Kidney (tissue), 13 donors: ENCODE measurements at regions not wholly inside any gene's neighbourhood (a gene's known extent, or its start where the extent isn't known, plus 50 kb on each side); places are given as distances from the start of the nearest gene placed in this dataset.

Experiments used
- DNase-seq, 5 donors: peaks; one replicate each; pipeline ENCODE4 v3.0.0-alpha.2; 2013 to 2020
- FAIRE-seq: peaks from 2 replicates; lab custom pipeline; 2012; peaks lifted over from hg19 to GRCh38; lab: Jason Lieb, UNC
- H3K27ac ChIP-seq, 2 donors: one replicate each; pipeline ENCODE4 v1.7.0; 2013; ENCODE audit warnings: low read depth in 2 of 2, low read length in 2 of 2, inconsistent platforms in 1 of 2
- H3K27me3 ChIP-seq: one replicate; pipeline ENCODE4 v1.7.1; 2013; ENCODE audit warnings: low read length, inconsistent platforms; ENCODE audit not compliant: control insufficient read depth, insufficient read depth
- H3K36me3 ChIP-seq, 3 donors: one replicate each; pipeline versions ENCODE4 v1.7.0 to v1.7.1; 2013; ENCODE audit warnings: low read length in 3 of 3, control low read depth in 1 of 3, inconsistent platforms in 1 of 3; ENCODE audit not compliant: insufficient read depth in 3 of 3, control insufficient read depth in 2 of 3
- H3K4me1 ChIP-seq, 3 donors: one replicate each; pipeline versions ENCODE4 v1.7.0 to v1.7.1; 2013; ENCODE audit warnings: low read length in 3 of 3, inconsistent platforms in 1 of 3, low read depth in 1 of 3; ENCODE audit not compliant: control insufficient read depth in 2 of 3, insufficient read depth in 2 of 3
- H3K4me3 ChIP-seq, 3 donors: one replicate each; pipeline versions ENCODE4 v1.7.0 to v1.8.1; 2013; ENCODE audit warnings: low read length in 3 of 3, control low read depth in 1 of 3, inconsistent platforms in 1 of 3
- H3K9ac ChIP-seq, 3 donors: one replicate each; pipeline versions ENCODE4 v1.7.0 to v1.7.1; 2013; ENCODE audit warnings: low read length in 3 of 3, control low read depth in 1 of 3, inconsistent platforms in 1 of 3
- H3K9me3 ChIP-seq, 3 donors: one replicate each; pipeline versions ENCODE4 v1.7.0 to v1.7.1; 2013; ENCODE audit warnings: low read length in 3 of 3, control low read depth in 1 of 3, inconsistent platforms in 1 of 3; ENCODE audit not compliant: control insufficient read depth in 2 of 3, insufficient read depth in 1 of 3
- CTCF ChIP-seq: IDR thresholded peaks from 3 replicates; pipeline ENCODE4 v1.5.1; 2012; ENCODE audit warnings: mild to moderate bottlenecking, moderate library complexity, borderline replicate concordance; ENCODE audit not compliant: insufficient read depth; ENCODE audit errors: extremely low read depth
- intact Hi-C: fragments of 100-400 bp; cut with DNase I; formaldehyde crosslinking; loops from one replicate; pipeline ENCODE4 v1.11.1; 2022
- donor health status: control.
- donor health status: control.
- donor health status: control.
- donor health status: control.
- donor health status: control.
- donor health status: DM: yes; HTN: yes; CAD: no.
- donor health status: Normal renal cell carcinoma (clear cell type).

- intact Hi-C loops, result no loop called here
- no peaks in the 10 kb centered on the region for H3K9me3 ChIP-seq
- H3K27me3 ChIP-seq, result no peaks in the 10 kb centered on the region
- no peak overlapping the region for H3K27ac ChIP-seq
- FAIRE-seq, result no peak
- no peak for TF ChIP-seq CTCF
- DNase-seq, result peak in 1 of 5 donors; percentile 10
- H3K36me3 ChIP-seq, result no peaks in the 10 kb centered on the region
- no peak overlapping the region for H3K4me3 ChIP-seq
- H3K9ac ChIP-seq, result no peak overlapping the region
- no peaks in the 10 kb centered on the region for H3K4me1 ChIP-seq
Measured at GRCh38 chr2:107006836-107007235, 120.9 kb upstream of the ST6GAL2 start.

GRCh38 chr2:107007927-107008326, 122.0 kb upstream of the ST6GAL2 start:
- TF ChIP-seq CTCF, result no peak
- H3K36me3 ChIP-seq, result no peaks in the 10 kb centered on the region
- H3K4me3 ChIP-seq, result no peak overlapping the region
- H3K9ac ChIP-seq, result no peak overlapping the region
- H3K9me3 ChIP-seq, result no peaks in the 10 kb centered on the region
- no peak overlapping the region for H3K27ac ChIP-seq
- FAIRE-seq (no peak), DNase-seq (no peak)
- intact Hi-C loops, result no loop called here
- no peaks in the 10 kb centered on the region for H3K27me3 ChIP-seq
- no peaks in the 10 kb centered on the region for H3K4me1 ChIP-seq

- H3K27ac ChIP-seq, result no peak overlapping the region
- no peak for DNase-seq
- no peaks in the 10 kb centered on the region for H3K27me3 ChIP-seq
- FAIRE-seq, result no peak
- intact Hi-C loops, result no loop called here
- no peak overlapping the region for H3K9ac ChIP-seq
- no peaks in the 10 kb centered on the region for H3K9me3 ChIP-seq
- no peaks in the 10 kb centered on the region for H3K4me1 ChIP-seq
- no peaks in the 10 kb centered on the region for H3K36me3 ChIP-seq
- H3K4me3 ChIP-seq, result no peak overlapping the region
- no peak for TF ChIP-seq CTCF
Measured at GRCh38 chr2:107008843-107009242, 122.9 kb upstream of the ST6GAL2 start.

GRCh38 chr2:107009275-107009674, 123.3 kb upstream of the ST6GAL2 start:
- H3K36me3 ChIP-seq, result no peaks in the 10 kb centered on the region
- FAIRE-seq (no peak), DNase-seq (no peak)
- no peak overlapping the region for H3K4me3 ChIP-seq
- intact Hi-C loops, result no loop called here
- no peak for TF ChIP-seq CTCF
- H3K27ac ChIP-seq, result no peak overlapping the region
- no peaks in the 10 kb centered on the region for H3K4me1 ChIP-seq
- no peaks in the 10 kb centered on the region for H3K9me3 ChIP-seq
- H3K27me3 ChIP-seq, result no peaks in the 10 kb centered on the region
- no peak overlapping the region for H3K9ac ChIP-seq
